ENCODE measurements at regions not wholly inside any gene's neighbourhood (a gene's known extent, or its start where the extent isn't known, plus 50 kb on each side); places are given as distances from the start of the nearest gene placed in this dataset.

GRCh38 chr14:41397926-41398325 is 208.8 kb upstream of the LRFN5 start:
- TF ChIP-seq RAD21 (IDR thresholded peaks at IDR 0.05) (no peak), NR2F2 (IDR thresholded peaks at IDR 0.05) (no peak), ZBTB33 (IDR thresholded peaks at IDR 0.05) (no peak), REST (IDR thresholded peaks at IDR 0.05) (no peak)
- TF ChIP-seq, protein P1, sequence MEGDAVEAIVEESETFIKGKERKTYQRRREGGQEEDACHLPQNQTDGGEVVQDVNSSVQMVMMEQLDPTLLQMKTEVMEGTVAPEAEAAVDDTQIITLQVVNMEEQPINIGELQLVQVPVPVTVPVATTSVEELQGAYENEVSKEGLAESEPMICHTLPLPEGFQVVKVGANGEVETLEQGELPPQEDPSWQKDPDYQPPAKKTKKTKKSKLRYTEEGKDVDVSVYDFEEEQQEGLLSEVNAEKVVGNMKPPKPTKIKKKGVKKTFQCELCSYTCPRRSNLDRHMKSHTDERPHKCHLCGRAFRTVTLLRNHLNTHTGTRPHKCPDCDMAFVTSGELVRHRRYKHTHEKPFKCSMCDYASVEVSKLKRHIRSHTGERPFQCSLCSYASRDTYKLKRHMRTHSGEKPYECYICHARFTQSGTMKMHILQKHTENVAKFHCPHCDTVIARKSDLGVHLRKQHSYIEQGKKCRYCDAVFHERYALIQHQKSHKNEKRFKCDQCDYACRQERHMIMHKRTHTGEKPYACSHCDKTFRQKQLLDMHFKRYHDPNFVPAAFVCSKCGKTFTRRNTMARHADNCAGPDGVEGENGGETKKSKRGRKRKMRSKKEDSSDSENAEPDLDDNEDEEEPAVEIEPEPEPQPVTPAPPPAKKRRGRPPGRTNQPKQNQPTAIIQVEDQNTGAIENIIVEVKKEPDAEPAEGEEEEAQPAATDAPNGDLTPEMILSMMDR (IDR thresholded peaks at IDR 0.05; ENCODE audit: low read depth, low read length, missing input control) = no peak
- TF ChIP-seq, protein P2, sequence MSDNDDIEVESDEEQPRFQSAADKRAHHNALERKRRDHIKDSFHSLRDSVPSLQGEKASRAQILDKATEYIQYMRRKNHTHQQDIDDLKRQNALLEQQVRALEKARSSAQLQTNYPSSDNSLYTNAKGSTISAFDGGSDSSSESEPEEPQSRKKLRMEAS (IDR thresholded peaks at IDR 0.05) = no peak
